ENCODE measurements at regions not wholly inside any gene's neighbourhood (a gene's known extent, or its start where the extent isn't known, plus 50 kb on each side); places are given as distances from the start of the nearest gene placed in this dataset.

DNA sequence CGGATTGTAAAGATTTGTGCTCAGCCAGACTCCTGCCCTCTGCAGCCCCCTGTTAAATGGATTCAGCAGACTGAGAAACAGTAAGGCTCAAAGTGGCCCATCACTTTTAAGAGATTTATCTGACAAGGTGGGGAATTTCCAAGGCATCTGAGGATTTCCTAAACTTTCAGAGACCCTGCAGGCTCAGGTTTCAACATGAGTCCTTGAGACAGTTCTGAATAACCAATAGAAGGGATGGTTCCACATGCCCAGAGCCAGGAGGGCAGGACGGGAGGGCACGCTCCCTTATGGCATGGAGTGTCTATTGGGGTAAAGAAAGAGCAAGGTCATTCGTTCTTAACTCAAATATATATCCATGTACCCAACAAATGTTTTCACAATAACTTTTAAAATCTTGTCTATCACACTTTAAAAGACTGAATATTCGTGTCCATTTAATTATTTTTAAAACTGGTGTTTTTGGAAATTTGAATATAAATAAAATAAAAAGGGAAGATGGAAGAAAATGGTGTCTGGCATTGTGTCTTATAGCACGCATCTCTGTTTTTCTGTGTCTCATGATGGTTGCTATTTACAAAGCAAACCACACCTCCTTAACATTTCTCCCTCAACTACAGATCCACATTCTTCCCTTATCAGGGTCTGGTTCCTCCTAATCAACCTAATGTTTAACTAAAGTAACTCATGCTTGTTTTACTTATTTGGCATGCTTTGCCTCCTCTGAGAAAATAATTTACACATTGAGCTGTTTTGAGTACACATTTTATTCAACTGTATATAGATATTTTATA lies 56.0 kb upstream of the DSG1 start:
- Mint-ChIP-seq H3K4me1 (no peaks in the 10 kb centered on the region), H3K36me3 (no peaks in the 10 kb centered on the region), H3K27me3 (ENCODE audit: low read depth in 3 of 3) (peaks cover 1 to 5% (median 2%) of the 10 kb centered on the region in 3 donors), H3K4me3 (no peak overlapping the region), H3K9me3 (peaks cover 0 to 2% (median 0%) of the 10 kb centered on the region in 7 donors), H3K27ac (no peak overlapping the region)
- DNase-seq, result no peak
- H2AFZ ChIP-seq (ENCODE audit: insufficient read depth, low read depth, low read length, poor library complexity, severe bottlenecking), result no peak overlapping the region
- WGBS (ENCODE audit: insufficient coverage), result no CpG with 5 or more reads among the region's 6 CpGs
- H3K4me3 ChIP-seq (replicated peaks in 1 of 3; ENCODE audit: low read depth in 2 of 3, low read length in 3 of 3), result no peak overlapping the region
- no peaks in the 10 kb centered on the region for H3K4me1 ChIP-seq (ENCODE audit: control insufficient read depth in 1 of 2, insufficient read depth in 2 of 2, low read length in 2 of 2)
- intact Hi-C loops (cut with micrococcal nuclease), result no loop called here
- TF ChIP-seq, protein P1, sequence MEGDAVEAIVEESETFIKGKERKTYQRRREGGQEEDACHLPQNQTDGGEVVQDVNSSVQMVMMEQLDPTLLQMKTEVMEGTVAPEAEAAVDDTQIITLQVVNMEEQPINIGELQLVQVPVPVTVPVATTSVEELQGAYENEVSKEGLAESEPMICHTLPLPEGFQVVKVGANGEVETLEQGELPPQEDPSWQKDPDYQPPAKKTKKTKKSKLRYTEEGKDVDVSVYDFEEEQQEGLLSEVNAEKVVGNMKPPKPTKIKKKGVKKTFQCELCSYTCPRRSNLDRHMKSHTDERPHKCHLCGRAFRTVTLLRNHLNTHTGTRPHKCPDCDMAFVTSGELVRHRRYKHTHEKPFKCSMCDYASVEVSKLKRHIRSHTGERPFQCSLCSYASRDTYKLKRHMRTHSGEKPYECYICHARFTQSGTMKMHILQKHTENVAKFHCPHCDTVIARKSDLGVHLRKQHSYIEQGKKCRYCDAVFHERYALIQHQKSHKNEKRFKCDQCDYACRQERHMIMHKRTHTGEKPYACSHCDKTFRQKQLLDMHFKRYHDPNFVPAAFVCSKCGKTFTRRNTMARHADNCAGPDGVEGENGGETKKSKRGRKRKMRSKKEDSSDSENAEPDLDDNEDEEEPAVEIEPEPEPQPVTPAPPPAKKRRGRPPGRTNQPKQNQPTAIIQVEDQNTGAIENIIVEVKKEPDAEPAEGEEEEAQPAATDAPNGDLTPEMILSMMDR (IDR thresholded peaks at IDR 0.05), result no peak
- H3K36me3 ChIP-seq (replicated peaks in 1 of 2; ENCODE audit: control insufficient read depth in 1 of 2, insufficient read depth in 2 of 2, low read length in 2 of 2), result no peaks in the 10 kb centered on the region
- H3K9ac ChIP-seq (ENCODE audit: insufficient read depth, low read length, poor library complexity, severe bottlenecking), result no peak overlapping the region
- H3K4me2 ChIP-seq (replicated peaks; ENCODE audit: extremely low read depth, low read length, poor library complexity, severe bottlenecking), result no peak overlapping the region
- H3K27ac ChIP-seq (ENCODE audit: low read depth in 1 of 2, low read length in 2 of 2), result no peak overlapping the region
- H4K20me1 ChIP-seq (ENCODE audit: insufficient read depth, low read length), result no peaks in the 10 kb centered on the region
- no peaks in the 10 kb centered on the region for H3K27me3 ChIP-seq (ENCODE audit: control insufficient read depth in 2 of 2, insufficient read depth in 2 of 2, low read length in 2 of 2)
- no peaks in the 10 kb centered on the region for H3K9me3 ChIP-seq (replicated peaks in 1 of 2; ENCODE audit: control insufficient read depth in 1 of 2, insufficient read depth in 1 of 2, low read length in 2 of 2)
- no peaks in the 10 kb centered on the region for H3K79me2 ChIP-seq (ENCODE audit: insufficient read depth, low read length)

DNA sequence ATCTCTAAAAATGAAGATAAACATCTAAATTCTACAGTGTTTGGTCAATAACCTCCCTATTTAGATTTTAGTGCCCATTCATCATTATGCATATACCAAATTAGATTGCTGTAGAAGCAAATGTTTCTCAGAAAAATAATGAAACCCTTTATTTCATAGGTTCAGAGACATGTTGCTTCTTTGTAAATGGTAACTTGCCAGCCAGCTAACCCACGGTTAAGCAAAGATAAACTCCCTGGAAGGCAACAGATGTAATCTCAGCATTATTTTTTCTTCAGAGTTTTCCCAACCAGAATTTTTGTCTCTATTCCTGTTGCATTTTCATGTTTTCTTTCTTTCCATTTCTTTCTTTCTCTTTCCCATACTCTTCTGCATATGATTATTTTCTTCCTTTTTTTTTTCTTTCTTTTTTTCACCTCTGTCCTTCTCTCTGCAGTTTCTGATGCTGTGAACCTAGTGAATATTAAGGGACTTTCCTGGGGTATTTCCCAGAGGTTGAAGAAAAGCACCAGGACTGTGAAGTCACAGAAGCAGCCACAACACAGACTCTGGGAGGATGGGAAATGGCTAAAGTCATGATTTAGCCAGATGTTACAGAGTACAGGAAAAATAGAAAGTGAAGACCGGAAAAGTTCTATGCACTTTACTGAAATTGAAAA lies 50.0 kb upstream of the DSG1 start:
- TF ChIP-seq, protein P1 (IDR thresholded peaks at IDR 0.05), result no peak
- Histone ChIP-seq H3K27me3 (ENCODE audit: control insufficient read depth in 2 of 2, insufficient read depth in 2 of 2, low read length in 2 of 2) (no peaks in the 10 kb centered on the region), H3K9ac (ENCODE audit: insufficient read depth, low read length, poor library complexity, severe bottlenecking) (no peak overlapping the region), H3K4me3 (replicated peaks in 1 of 3; ENCODE audit: low read depth in 2 of 3, low read length in 3 of 3) (no peak overlapping the region), H3K79me2 (ENCODE audit: insufficient read depth, low read length) (no peaks in the 10 kb centered on the region), H4K20me1 (ENCODE audit: insufficient read depth, low read length) (no peaks in the 10 kb centered on the region), H3K27ac (ENCODE audit: low read depth in 1 of 2, low read length in 2 of 2) (no peak overlapping the region), H3K36me3 (replicated peaks in 1 of 2; ENCODE audit: control insufficient read depth in 1 of 2, insufficient read depth in 2 of 2, low read length in 2 of 2) (no peaks in the 10 kb centered on the region), H3K9me3 (replicated peaks in 1 of 2; ENCODE audit: control insufficient read depth in 1 of 2, insufficient read depth in 1 of 2, low read length in 2 of 2) (no peaks in the 10 kb centered on the region), H3K4me2 (replicated peaks; ENCODE audit: extremely low read depth, low read length, poor library complexity, severe bottlenecking) (no peak overlapping the region), H3K4me1 (ENCODE audit: control insufficient read depth in 1 of 2, insufficient read depth in 2 of 2, low read length in 2 of 2) (no peaks in the 10 kb centered on the region), H2AFZ (ENCODE audit: insufficient read depth, low read depth, low read length, poor library complexity, severe bottlenecking) (no peak overlapping the region)
- Mint-ChIP-seq H3K36me3 (no peaks in the 10 kb centered on the region), H3K4me1 (no peaks in the 10 kb centered on the region), H3K27ac (no peak overlapping the region), H3K4me3 (no peak overlapping the region), H3K27me3 (ENCODE audit: low read depth in 3 of 3) (peaks cover 1 to 3% (median 2%) of the 10 kb centered on the region in 3 donors), H3K9me3 (no peaks in the 10 kb centered on the region)
- 80% methylated on average over 1 of the region's 2 CpGs for WGBS (ENCODE audit: insufficient coverage)
- intact Hi-C loops (cut with micrococcal nuclease), result no loop called here
- no peak for DNase-seq

All from CD14-positive monocyte (primary cell).